K562 (cell line): ENCODE measurements at regions not wholly inside any gene's neighbourhood (a gene's known extent, or its start where the extent isn't known, plus 50 kb on each side); places are given as distances from the start of the nearest gene placed in this dataset.

ENCODE experiments used
- ATAC-seq: fragments of 200-7000 bp; cut with Tn5 transposase; 3 replicates; pipeline ENCODE4 v1.9.1; 2020; ENCODE audit warnings: moderate library complexity
- BruUV-seq: library from RNA; stranded (reverse); fragments of 400-500 nt; replicated peaks from 2 replicates; lab custom pipeline; 2021; lab: Mats Ljungman, UMichigan
- CTCF ChIA-PET: fragments of 300-600 bp; formaldehyde crosslinking; extraction: SDS; loops from one replicate; lab custom pipeline; 2021; ENCODE audit warnings: low intra/inter-chr PET ratio; lab: Yijun Ruan, JAX
- POLR2A ChIA-PET: fragments of 300-600, 350-650 bp; sonication (Branson Sonifier 250); formaldehyde crosslinking; extraction: SDS; loops from one replicate; lab custom pipeline; 2021; ENCODE audit warnings: antibody characterized with exemption, inconsistent platforms; lab: Yijun Ruan, JAX
- DNase-seq, 4 experiments: peaks; one replicate each; pipeline versions ENCODE4 v3.0.0 to v3.0.0-alpha.2; 2011 to 2018; ENCODE audit warnings: low spot score in 3 of 4, mixed read lengths in 3 of 4; ENCODE audit errors: extremely low read depth in 1 of 4
- FAIRE-seq: peaks from 2 replicates; lab custom pipeline; 2011; peaks lifted over from hg19 to GRCh38; lab: Jason Lieb, UNC
- H2AFZ ChIP-seq: 2 replicates; pipeline ENCODE4 v1.6.0; 2011; ENCODE audit warnings: low read depth, low read length, control low read depth, inconsistent platforms
- H3K27ac ChIP-seq: fragments of 200-600 bp; 3 replicates; pipeline ENCODE4 v1.8.0; 2011; ENCODE audit warnings: low read depth, mild to moderate bottlenecking, control low read depth, inconsistent platforms, low read length, moderate library complexity, mixed read lengths; ENCODE audit errors: extremely low read depth
- H3K27me3 ChIP-seq, 2 experiments: fragments of 300-600 bp in 1 of 2; 2 replicates in 1 of 2; 3 replicates in 1 of 2; pipeline versions ENCODE4 v1.6.0 to v1.8.0; 2011; ENCODE audit warnings: inconsistent platforms in 2 of 2, low read length in 2 of 2, mild to moderate bottlenecking in 1 of 2, mixed read lengths in 1 of 2, moderate library complexity in 1 of 2; ENCODE audit not compliant: control insufficient read depth in 2 of 2, insufficient read depth in 2 of 2
- H3K36me3 ChIP-seq: fragments of 300-600 bp; 3 replicates; pipeline ENCODE4 v1.8.0; 2011; ENCODE audit warnings: mild to moderate bottlenecking, low read length, inconsistent platforms; ENCODE audit not compliant: control insufficient read depth, insufficient read depth
- H3K4me1 ChIP-seq, 2 experiments: fragments of 200-600 bp in 1 of 2; replicated peaks in 1 of 2; 2 replicates in 1 of 2; 3 replicates in 1 of 2; pipeline versions ENCODE4 v1.5.1 to v1.8.0; 2011; ENCODE audit warnings: inconsistent platforms in 2 of 2, low read length in 2 of 2, mild to moderate bottlenecking in 1 of 2, mixed read lengths in 1 of 2, moderate library complexity in 1 of 2; ENCODE audit not compliant: control insufficient read depth in 2 of 2, insufficient read depth in 2 of 2
- H3K4me2 ChIP-seq: 2 replicates; pipeline ENCODE4 v1.6.1; 2011; ENCODE audit warnings: low read length, control low read depth, inconsistent platforms, mixed read lengths; ENCODE audit not compliant: insufficient read depth
- H3K4me3 ChIP-seq: fragments of 200-600 bp; sonication (generic), shearing (Covaris generic); 2 replicates; pipeline ENCODE4 v1.5.1; 2016; ENCODE audit warnings: control low read depth, inconsistent platforms
- H3K79me2 ChIP-seq: fragments of 200-600 bp; 3 replicates; pipeline ENCODE4 v1.8.0; 2011; ENCODE audit warnings: low read length, inconsistent platforms; ENCODE audit not compliant: control insufficient read depth, insufficient read depth
- H3K9ac ChIP-seq, 2 experiments: 2 replicates each; pipeline versions ENCODE4 v1.6.0 to v1.6.1; 2011; ENCODE audit warnings: low read depth in 2 of 2, low read length in 2 of 2, control low read depth in 1 of 2, inconsistent platforms in 1 of 2, mild to moderate bottlenecking in 1 of 2, mixed read lengths in 1 of 2; ENCODE audit not compliant: insufficient read depth in 1 of 2
- H3K9me1 ChIP-seq: one replicate; pipeline ENCODE4 v1.6.0; 2011; ENCODE audit warnings: inconsistent platforms, mild to moderate bottlenecking, low read length, moderate library complexity; ENCODE audit not compliant: control insufficient read depth, insufficient read depth
- H3K9me3 ChIP-seq: replicated peaks from 2 replicates; pipeline ENCODE4 v1.5.1; 2011; ENCODE audit warnings: low read depth, low read length, inconsistent platforms; ENCODE audit not compliant: control insufficient read depth, insufficient read depth
- H4K20me1 ChIP-seq: replicated peaks from 2 replicates; pipeline ENCODE4 v1.6.1; 2011; ENCODE audit warnings: low read length, inconsistent platforms, mixed read lengths; ENCODE audit not compliant: control insufficient read depth, insufficient read depth
- CREM ChIP-seq: IDR thresholded peaks from 2 replicates; pipeline ENCODE4 v1.6.1; 2014; ENCODE audit warnings: antibody characterized with exemption, low read depth
- FIP1L1 ChIP-seq: fragments of 200-400 bp; formaldehyde crosslinking; IDR thresholded peaks from 2 replicates; pipeline ENCODE4 v1.6.1; 2018; ENCODE audit warnings: mild to moderate bottlenecking, low read depth, low read length; ENCODE audit not compliant: poor library complexity, severe bottlenecking
- HDGF ChIP-seq: fragments of 450-650 bp; IDR thresholded peaks from 2 replicates; pipeline ENCODE4 v1.6.1; 2016
- HNRNPUL1 ChIP-seq: fragments of 200-400 bp; formaldehyde crosslinking; IDR thresholded peaks from 2 replicates; pipeline ENCODE4 v1.6.1; 2017; ENCODE audit warnings: low read length
- KLF13 ChIP-seq: fragments of 450-650 bp; IDR thresholded peaks from 2 replicates; pipeline ENCODE4 v1.6.1; 2016; ENCODE audit warnings: missing genetic modification characterization, low read depth, mild to moderate bottlenecking, missing compliant biosample characterization, moderate library complexity, borderline replicate concordance
- SREBF2 ChIP-seq: sonication (generic); formaldehyde crosslinking; IDR thresholded peaks from 2 replicates; pipeline ENCODE4 v1.4.0; 2020; ENCODE audit warnings: mild to moderate bottlenecking, missing genetic modification reagents
- ZNF384 ChIP-seq: IDR thresholded peaks from 2 replicates; pipeline ENCODE4 v1.6.1; 2012; ENCODE audit warnings: low read depth, low read length, improper control_type of control experiment
- WGBS: fragments of 100-300 bp; shearing (Covaris generic); methylation state at CpG from one replicate; pipeline ENCODE4 v1.1.6; 2016; ENCODE audit warnings: low coverage, mixed read lengths; ENCODE audit not compliant: insufficient coverage; ENCODE audit errors: missing lambda C conversion rate; 5-methylcytosine and 5-hydroxymethylcytosine counted together
- in situ Hi-C: fragments of 300-500 bp; cut with MboI; formaldehyde crosslinking; loops from 4 replicates; pipeline ENCODE4 v1.15.0; 2018; ENCODE audit warnings: inconsistent platforms, mixed read lengths
- intact Hi-C: fragments of 100-400 bp; cut with micrococcal nuclease; formaldehyde crosslinking; loops from 2 replicates; pipeline ENCODE4 v1.14.2; 2022
- TF ChIP-seq, protein P1 (sequence below): sonication (generic); formaldehyde crosslinking; IDR thresholded peaks from 2 replicates; pipeline ENCODE4 v1.8.0; 2023; ENCODE audit warnings: missing genetic modification reagents, mild to moderate bottlenecking, borderline replicate concordance
- TF ChIP-seq, protein P2 (sequence below): sonication (generic); formaldehyde crosslinking; IDR thresholded peaks from 2 replicates; pipeline ENCODE4 v1.8.1; 2023; ENCODE audit warnings: mild to moderate bottlenecking, missing genetic modification reagents
- TF ChIP-seq, protein P3 (sequence below): fragments of 450-650 bp; formaldehyde crosslinking; IDR thresholded peaks from 2 replicates; pipeline ENCODE4 v1.4.0; 2020; ENCODE audit warnings: mild to moderate bottlenecking, moderate library complexity

DNA sequence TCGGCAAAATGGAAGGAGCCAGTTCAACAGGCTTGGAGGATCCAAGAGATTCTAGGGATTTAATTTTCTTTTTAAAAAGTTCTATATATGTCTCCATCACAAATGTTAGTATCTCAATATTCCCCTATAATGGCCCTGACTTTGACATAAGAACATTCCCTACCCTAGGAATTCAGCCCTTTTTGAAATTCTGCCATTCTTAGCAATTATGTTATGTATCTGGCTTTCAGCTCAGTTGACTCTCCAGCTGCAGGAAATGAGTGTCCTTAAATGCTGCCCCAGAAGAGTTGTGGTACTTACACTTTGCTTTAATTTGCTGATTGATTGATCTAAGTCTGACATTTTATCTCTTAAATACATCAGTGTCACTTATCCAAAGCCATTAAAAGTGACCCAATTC, 1454.3 kb downstream of the FSTL5 start:
- POLR2A ChIA-PET, result no interaction called here
- ATAC-seq (no peak), FAIRE-seq (no peak), DNase-seq (no peak)
- Histone ChIP-seq H4K20me1 (no peaks in the 10 kb centered on the region), H2AFZ (no peak overlapping the region), H3K4me3 (no peak overlapping the region), H3K9me1 (no peaks in the 10 kb centered on the region), H3K27ac (no peak overlapping the region), H3K9ac (no peak overlapping the region), H3K27me3 (no peaks in the 10 kb centered on the region), H3K9me3 (no peaks in the 10 kb centered on the region), H3K36me3 (no peaks in the 10 kb centered on the region), H3K79me2 (no peaks in the 10 kb centered on the region), H3K4me2 (no peak overlapping the region), H3K4me1 (no peaks in the 10 kb centered on the region)
- no TSS peak for BruUV-seq
- TF ChIP-seq, protein P1, sequence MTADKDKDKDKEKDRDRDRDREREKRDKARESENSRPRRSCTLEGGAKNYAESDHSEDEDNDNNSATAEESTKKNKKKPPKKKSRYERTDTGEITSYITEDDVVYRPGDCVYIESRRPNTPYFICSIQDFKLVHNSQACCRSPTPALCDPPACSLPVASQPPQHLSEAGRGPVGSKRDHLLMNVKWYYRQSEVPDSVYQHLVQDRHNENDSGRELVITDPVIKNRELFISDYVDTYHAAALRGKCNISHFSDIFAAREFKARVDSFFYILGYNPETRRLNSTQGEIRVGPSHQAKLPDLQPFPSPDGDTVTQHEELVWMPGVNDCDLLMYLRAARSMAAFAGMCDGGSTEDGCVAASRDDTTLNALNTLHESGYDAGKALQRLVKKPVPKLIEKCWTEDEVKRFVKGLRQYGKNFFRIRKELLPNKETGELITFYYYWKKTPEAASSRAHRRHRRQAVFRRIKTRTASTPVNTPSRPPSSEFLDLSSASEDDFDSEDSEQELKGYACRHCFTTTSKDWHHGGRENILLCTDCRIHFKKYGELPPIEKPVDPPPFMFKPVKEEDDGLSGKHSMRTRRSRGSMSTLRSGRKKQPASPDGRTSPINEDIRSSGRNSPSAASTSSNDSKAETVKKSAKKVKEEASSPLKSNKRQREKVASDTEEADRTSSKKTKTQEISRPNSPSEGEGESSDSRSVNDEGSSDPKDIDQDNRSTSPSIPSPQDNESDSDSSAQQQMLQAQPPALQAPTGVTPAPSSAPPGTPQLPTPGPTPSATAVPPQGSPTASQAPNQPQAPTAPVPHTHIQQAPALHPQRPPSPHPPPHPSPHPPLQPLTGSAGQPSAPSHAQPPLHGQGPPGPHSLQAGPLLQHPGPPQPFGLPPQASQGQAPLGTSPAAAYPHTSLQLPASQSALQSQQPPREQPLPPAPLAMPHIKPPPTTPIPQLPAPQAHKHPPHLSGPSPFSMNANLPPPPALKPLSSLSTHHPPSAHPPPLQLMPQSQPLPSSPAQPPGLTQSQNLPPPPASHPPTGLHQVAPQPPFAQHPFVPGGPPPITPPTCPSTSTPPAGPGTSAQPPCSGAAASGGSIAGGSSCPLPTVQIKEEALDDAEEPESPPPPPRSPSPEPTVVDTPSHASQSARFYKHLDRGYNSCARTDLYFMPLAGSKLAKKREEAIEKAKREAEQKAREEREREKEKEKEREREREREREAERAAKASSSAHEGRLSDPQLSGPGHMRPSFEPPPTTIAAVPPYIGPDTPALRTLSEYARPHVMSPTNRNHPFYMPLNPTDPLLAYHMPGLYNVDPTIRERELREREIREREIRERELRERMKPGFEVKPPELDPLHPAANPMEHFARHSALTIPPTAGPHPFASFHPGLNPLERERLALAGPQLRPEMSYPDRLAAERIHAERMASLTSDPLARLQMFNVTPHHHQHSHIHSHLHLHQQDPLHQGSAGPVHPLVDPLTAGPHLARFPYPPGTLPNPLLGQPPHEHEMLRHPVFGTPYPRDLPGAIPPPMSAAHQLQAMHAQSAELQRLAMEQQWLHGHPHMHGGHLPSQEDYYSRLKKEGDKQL, result no peak
- TF ChIP-seq, protein P2, sequence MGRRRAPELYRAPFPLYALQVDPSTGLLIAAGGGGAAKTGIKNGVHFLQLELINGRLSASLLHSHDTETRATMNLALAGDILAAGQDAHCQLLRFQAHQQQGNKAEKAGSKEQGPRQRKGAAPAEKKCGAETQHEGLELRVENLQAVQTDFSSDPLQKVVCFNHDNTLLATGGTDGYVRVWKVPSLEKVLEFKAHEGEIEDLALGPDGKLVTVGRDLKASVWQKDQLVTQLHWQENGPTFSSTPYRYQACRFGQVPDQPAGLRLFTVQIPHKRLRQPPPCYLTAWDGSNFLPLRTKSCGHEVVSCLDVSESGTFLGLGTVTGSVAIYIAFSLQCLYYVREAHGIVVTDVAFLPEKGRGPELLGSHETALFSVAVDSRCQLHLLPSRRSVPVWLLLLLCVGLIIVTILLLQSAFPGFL, result no peak
- TF ChIP-seq SREBF2 (CRISPR knock-in tag) (no peak), HDGF (no peak), FIP1L1 (no peak), HNRNPUL1 (no peak), ZNF384 (no peak), CREM (no peak), KLF13 (tag) (no peak)
- TF ChIP-seq, protein P3, sequence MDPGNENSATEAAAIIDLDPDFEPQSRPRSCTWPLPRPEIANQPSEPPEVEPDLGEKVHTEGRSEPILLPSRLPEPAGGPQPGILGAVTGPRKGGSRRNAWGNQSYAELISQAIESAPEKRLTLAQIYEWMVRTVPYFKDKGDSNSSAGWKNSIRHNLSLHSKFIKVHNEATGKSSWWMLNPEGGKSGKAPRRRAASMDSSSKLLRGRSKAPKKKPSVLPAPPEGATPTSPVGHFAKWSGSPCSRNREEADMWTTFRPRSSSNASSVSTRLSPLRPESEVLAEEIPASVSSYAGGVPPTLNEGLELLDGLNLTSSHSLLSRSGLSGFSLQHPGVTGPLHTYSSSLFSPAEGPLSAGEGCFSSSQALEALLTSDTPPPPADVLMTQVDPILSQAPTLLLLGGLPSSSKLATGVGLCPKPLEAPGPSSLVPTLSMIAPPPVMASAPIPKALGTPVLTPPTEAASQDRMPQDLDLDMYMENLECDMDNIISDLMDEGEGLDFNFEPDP, result no peak
- CTCF ChIA-PET, result no interaction called here
- WGBS, result no CpG with 5 or more reads among the region's 1 CpG
- in situ Hi-C loops, result no loop called here
- intact Hi-C loops, result no loop called here
